Neural progenitor cell (in vitro differentiated cells): ENCODE measurements at regions not wholly inside any gene's neighbourhood (a gene's known extent, or its start where the extent isn't known, plus 50 kb on each side); places are given as distances from the start of the nearest gene placed in this dataset.

ENCODE experiments used
- EZH2 ChIP-seq: fragments of 200-600 bp; sonication (generic); IDR thresholded peaks from 2 replicates; pipeline ENCODE4 v1.6.1; 2017; ENCODE audit warnings: antibody characterized with exemption, mild to moderate bottlenecking, moderate library complexity
- EZH2phosphoT487 ChIP-seq: fragments of 200-600 bp; sonication (generic); IDR thresholded peaks from 2 replicates; pipeline ENCODE4 v1.6.1; 2017; ENCODE audit warnings: antibody characterized with exemption
- TF ChIP-seq, protein P1 (sequence below): fragments of 200-600 bp; sonication (generic); IDR thresholded peaks from 2 replicates; pipeline ENCODE4 v1.5.1; 2017; ENCODE audit warnings: antibody characterized with exemption, mild to moderate bottlenecking

- TF ChIP-seq, protein P1, sequence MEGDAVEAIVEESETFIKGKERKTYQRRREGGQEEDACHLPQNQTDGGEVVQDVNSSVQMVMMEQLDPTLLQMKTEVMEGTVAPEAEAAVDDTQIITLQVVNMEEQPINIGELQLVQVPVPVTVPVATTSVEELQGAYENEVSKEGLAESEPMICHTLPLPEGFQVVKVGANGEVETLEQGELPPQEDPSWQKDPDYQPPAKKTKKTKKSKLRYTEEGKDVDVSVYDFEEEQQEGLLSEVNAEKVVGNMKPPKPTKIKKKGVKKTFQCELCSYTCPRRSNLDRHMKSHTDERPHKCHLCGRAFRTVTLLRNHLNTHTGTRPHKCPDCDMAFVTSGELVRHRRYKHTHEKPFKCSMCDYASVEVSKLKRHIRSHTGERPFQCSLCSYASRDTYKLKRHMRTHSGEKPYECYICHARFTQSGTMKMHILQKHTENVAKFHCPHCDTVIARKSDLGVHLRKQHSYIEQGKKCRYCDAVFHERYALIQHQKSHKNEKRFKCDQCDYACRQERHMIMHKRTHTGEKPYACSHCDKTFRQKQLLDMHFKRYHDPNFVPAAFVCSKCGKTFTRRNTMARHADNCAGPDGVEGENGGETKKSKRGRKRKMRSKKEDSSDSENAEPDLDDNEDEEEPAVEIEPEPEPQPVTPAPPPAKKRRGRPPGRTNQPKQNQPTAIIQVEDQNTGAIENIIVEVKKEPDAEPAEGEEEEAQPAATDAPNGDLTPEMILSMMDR, result no peak
- TF ChIP-seq EZH2, result no peak
- no peak for TF ChIP-seq EZH2phosphoT487
These were observed 69.8 kb upstream of the DUSP22 start for GRCh38 chr6:222468-222867.
